GM20000 (cell line): ENCODE measurements at regions not wholly inside any gene's neighbourhood (a gene's known extent, or its start where the extent isn't known, plus 50 kb on each side); places are given as distances from the start of the nearest gene placed in this dataset.

Experiments
- DNase-seq: peaks from one replicate; pipeline ENCODE4 v3.0.0; 2012; ENCODE audit warnings: low spot score
- TF ChIP-seq, protein P1 (sequence below): IDR thresholded peaks from 2 replicates; pipeline ENCODE4 v1.5.1; 2012; ENCODE audit warnings: mild to moderate bottlenecking, control low read depth; ENCODE audit errors: extremely low read depth, missing control alignments

- TF ChIP-seq, protein P1, sequence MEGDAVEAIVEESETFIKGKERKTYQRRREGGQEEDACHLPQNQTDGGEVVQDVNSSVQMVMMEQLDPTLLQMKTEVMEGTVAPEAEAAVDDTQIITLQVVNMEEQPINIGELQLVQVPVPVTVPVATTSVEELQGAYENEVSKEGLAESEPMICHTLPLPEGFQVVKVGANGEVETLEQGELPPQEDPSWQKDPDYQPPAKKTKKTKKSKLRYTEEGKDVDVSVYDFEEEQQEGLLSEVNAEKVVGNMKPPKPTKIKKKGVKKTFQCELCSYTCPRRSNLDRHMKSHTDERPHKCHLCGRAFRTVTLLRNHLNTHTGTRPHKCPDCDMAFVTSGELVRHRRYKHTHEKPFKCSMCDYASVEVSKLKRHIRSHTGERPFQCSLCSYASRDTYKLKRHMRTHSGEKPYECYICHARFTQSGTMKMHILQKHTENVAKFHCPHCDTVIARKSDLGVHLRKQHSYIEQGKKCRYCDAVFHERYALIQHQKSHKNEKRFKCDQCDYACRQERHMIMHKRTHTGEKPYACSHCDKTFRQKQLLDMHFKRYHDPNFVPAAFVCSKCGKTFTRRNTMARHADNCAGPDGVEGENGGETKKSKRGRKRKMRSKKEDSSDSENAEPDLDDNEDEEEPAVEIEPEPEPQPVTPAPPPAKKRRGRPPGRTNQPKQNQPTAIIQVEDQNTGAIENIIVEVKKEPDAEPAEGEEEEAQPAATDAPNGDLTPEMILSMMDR, result no peak
- no peak for DNase-seq
These were observed 78.7 kb downstream of the ISG20 start for GRCh38 chr15:88717382-88718031.

GRCh38 chr15:88718731-88719130 is 79.9 kb downstream of the ISG20 start:
- TF ChIP-seq, protein P1, result no peak
- DNase-seq, result no peak

DNA sequence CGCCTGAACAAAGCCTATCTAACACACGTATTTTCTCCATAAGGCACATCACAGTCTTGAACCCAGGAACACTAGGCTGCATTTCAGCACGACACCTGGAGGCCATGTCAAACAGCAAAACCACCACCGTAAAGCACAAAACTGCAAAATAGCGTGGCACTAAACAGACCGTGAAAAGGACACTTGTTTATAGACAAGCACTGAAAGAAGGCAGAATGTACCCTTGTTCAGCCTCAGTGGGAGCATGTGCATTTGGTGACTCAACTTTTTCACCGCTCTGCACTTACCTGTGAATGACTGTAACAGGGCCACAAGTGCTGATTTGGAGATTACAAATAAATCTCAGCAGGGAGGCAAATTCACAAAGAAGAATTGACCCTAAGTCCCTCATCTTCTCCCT is 80.8 kb downstream of the ISG20 start:
- DNase-seq, result no peak
- TF ChIP-seq, protein P1, result no peak

DNA sequence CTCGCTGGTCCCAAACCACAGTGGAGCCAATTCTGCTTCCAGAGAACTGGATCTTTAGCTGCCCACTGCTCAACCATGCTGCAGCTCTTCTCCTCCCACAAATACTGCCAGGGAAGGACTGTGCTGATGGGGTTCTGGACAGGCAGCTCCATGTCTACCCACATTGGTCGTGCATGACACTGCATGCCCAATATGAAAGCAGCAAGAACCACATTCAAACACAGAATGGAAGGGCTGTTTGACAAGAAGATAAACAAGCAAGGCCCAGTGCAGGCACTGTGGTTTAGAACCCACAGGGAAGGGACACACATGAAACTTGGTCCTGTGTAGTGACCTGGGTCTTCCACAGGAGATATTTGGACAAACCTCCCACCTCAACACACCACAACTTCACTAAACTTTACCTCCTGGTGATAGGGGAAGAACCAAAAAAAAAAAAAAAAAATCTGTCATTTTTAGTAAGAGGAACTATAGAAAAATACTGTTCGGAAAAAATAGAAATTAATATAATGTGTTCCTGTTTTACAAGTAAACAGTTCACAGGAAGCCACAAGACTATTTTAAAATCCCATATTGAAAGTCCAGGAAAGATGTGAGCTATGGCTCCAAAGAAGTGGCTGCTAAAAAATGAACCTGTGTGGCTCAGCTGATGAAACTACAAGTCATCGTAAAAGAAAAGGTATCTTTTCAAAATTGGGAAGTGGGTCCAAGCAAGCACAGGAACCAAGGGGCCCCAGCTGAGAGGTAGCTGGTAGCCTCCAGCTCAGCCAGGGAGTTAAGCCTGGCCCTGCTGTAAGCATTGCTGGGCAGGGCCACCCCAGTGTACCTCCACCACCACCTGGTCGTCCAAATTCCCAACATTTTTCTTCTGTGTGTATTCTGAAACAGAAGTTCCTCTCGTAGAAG is 77.7 kb upstream of the ACAN start:
- no peak for DNase-seq
- TF ChIP-seq, protein P1, result no peak

DNA sequence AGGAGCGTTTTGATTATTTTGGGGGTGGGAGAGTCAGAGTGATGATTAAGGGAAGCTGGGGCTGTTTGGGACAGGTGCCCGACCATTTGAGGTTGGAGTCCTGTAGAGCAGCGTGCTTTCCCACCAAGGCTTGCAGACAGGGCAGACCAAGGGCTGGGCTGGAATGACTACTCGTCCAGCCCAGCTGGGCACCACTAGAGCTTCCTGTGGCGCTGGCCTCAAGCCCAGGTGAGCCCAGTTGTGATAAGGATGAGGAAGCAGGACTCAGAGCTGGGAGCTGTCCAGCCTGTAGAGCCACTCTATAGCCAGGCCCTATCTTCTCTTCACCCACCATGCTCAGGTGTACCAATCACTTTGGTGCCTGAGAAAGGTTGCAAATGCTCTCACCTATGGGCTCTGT is 75.8 kb upstream of the ACAN start:
- DNase-seq, result no peak
- TF ChIP-seq, protein P1, result no peak

DNA sequence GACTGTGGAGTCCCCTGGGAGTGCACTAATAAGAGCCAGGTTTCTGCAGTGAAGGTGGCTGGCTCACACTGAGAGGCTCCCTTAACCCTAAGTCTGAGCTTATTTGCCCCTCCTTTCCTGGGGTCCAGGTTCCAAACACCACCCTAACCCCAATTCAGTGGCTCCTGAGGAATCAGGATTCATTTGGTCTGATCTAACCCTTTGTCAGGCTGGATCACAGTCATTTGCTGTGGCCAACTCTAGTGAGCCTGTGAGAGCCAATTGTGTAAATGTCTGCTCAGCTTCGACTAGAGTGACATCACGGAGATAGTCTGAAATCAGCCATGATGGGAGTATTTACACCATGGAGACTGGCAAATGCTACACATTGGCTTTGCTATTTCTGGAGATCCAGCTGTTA is 73.7 kb upstream of the ACAN start:
- TF ChIP-seq, protein P1, result no peak
- DNase-seq, result no peak

DNA sequence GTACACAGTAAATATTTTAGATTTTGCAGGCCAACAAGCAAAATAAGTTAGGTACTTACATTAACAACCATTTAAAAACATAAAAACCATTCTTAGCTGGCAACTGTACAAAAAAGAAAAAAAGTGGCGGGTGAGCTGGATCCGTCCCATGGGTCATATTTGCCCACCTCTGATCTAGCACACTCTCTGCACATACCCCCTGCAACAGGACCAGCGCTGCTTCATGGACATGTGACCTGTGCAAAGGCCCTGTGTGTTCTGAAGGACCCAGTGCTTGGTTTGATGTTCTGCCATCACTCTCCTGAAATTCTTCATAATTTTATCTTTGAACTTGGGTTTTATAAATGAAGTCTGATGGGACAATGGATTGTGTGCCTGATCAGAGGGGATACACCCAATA is 72.5 kb upstream of the ACAN start:
- no peak for DNase-seq
- TF ChIP-seq, protein P1, result no peak
